ENCODE measurements at regions not wholly inside any gene's neighbourhood (a gene's known extent, or its start where the extent isn't known, plus 50 kb on each side); places are given as distances from the start of the nearest gene placed in this dataset.

- no peak for DNase-seq (ENCODE audit: low spot score)
Observed at GRCh38 chr2:204046145-204046544, 109.6 kb downstream of the ICOS start.

- no peak for DNase-seq (ENCODE audit: low spot score)
Observed at GRCh38 chr2:204049635-204050034, 113.1 kb downstream of the ICOS start.

GRCh38 chr2:204050681-204051080 is 114.1 kb downstream of the ICOS start:
- no peak for DNase-seq (ENCODE audit: low spot score)

- DNase-seq (ENCODE audit: low spot score), result no peak
Observed at GRCh38 chr2:204051476-204051875, 114.9 kb downstream of the ICOS start.

- DNase-seq (ENCODE audit: low spot score), result no peak
Observed at GRCh38 chr2:204051984-204052556, 115.5 kb downstream of the ICOS start.

- no peak for DNase-seq (ENCODE audit: low spot score)
Observed at GRCh38 chr2:204059016-204059415, 122.5 kb downstream of the ICOS start.

GRCh38 chr2:204060841-204061240 is 124.3 kb downstream of the ICOS start:
- no peak for DNase-seq (ENCODE audit: low spot score)

GRCh38 chr2:204061241-204061640 is 124.7 kb downstream of the ICOS start:
- no peak for DNase-seq (ENCODE audit: low spot score)

GRCh38 chr2:204064119-204064518 is 127.6 kb downstream of the ICOS start:
- no peak for DNase-seq (ENCODE audit: low spot score)

GRCh38 chr2:204065566-204065965 is 129.0 kb downstream of the ICOS start:
- DNase-seq (ENCODE audit: low spot score), result no peak

GRCh38 chr2:204066051-204066450 is 129.5 kb downstream of the ICOS start:
- DNase-seq (ENCODE audit: low spot score), result no peak

GRCh38 chr2:204069804-204070203 is 133.2 kb downstream of the ICOS start:
- no peak for DNase-seq (ENCODE audit: low spot score)

- DNase-seq (ENCODE audit: low spot score), result no peak
Observed at GRCh38 chr2:204072443-204073324, 136.1 kb downstream of the ICOS start.

GRCh38 chr2:204074456-204074855 is 137.9 kb downstream of the ICOS start:
- DNase-seq (ENCODE audit: low spot score), result no peak

- DNase-seq (ENCODE audit: low spot score), result no peak
Observed at GRCh38 chr2:204078003-204078698, 141.6 kb downstream of the ICOS start.

- no peak for DNase-seq (ENCODE audit: low spot score)
Observed at GRCh38 chr2:204081487-204082425, 145.2 kb downstream of the ICOS start.

GRCh38 chr2:204086167-204086566 is 149.6 kb downstream of the ICOS start:
- DNase-seq (ENCODE audit: low spot score), result no peak

- no peak for DNase-seq (ENCODE audit: low spot score)
Observed at GRCh38 chr2:204089105-204089504, 152.5 kb downstream of the ICOS start.

GRCh38 chr2:204089574-204089973 is 153.0 kb downstream of the ICOS start:
- DNase-seq (ENCODE audit: low spot score), result no peak

- no peak for DNase-seq (ENCODE audit: low spot score)
Observed at GRCh38 chr2:204090021-204090420, 153.5 kb downstream of the ICOS start.

- DNase-seq (ENCODE audit: low spot score), result no peak
Observed at GRCh38 chr2:204104811-204105210, 168.2 kb downstream of the ICOS start.

- DNase-seq (ENCODE audit: low spot score), result peak; percentile 26
Observed at GRCh38 chr2:204108330-204108751, 171.8 kb downstream of the ICOS start.
